Smooth muscle cell (in vitro differentiated cells): ENCODE measurements at regions not wholly inside any gene's neighbourhood (a gene's known extent, or its start where the extent isn't known, plus 50 kb on each side); places are given as distances from the start of the nearest gene placed in this dataset.

Source experiments
- DNase-seq: peaks from one replicate; lab custom pipeline; 2025; ENCODE audit not compliant: unreplicated experiment; lab: John Stamatoyannopoulos, UW
- H2AFZ ChIP-seq: fragments of 200-600 bp; sonication (generic); 2 replicates; pipeline ENCODE4 v1.6.0; 2016; ENCODE audit warnings: antibody characterized with exemption, low read depth, mild to moderate bottlenecking
- H3F3A ChIP-seq: fragments of 200-600 bp; sonication (generic); 2 replicates; pipeline ENCODE4 v1.6.0; 2017; ENCODE audit warnings: antibody characterized with exemption, low read depth
- H3K27ac ChIP-seq: fragments of 200-600 bp; sonication (generic); 2 replicates; pipeline ENCODE4 v1.5.1; 2016; ENCODE audit warnings: low read depth, mild to moderate bottlenecking
- H3K27me3 ChIP-seq: fragments of 200-600 bp; sonication (generic); 2 replicates; pipeline ENCODE4 v1.6.1; 2016; ENCODE audit warnings: low read depth, mild to moderate bottlenecking
- H3K36me3 ChIP-seq: fragments of 200-600 bp; sonication (generic); 2 replicates; pipeline ENCODE4 v1.5.1; 2016; ENCODE audit warnings: low read depth
- H3K4me1 ChIP-seq: fragments of 200-600 bp; sonication (generic); 2 replicates; pipeline ENCODE4 v1.5.1; 2016; ENCODE audit warnings: low read depth
- H3K4me2 ChIP-seq: fragments of 200-600 bp; sonication (generic); 2 replicates; pipeline ENCODE4 v1.6.0; 2016; ENCODE audit warnings: mild to moderate bottlenecking
- H3K4me3 ChIP-seq: fragments of 200-600 bp; sonication (generic); 2 replicates; pipeline ENCODE4 v1.5.1; 2016; ENCODE audit warnings: mild to moderate bottlenecking
- H3K79me2 ChIP-seq: fragments of 200-600 bp; sonication (generic); 2 replicates; pipeline ENCODE4 v1.6.0; 2016; ENCODE audit warnings: low read depth, mild to moderate bottlenecking
- H3K9ac ChIP-seq: fragments of 200-600 bp; sonication (generic); 2 replicates; pipeline ENCODE4 v1.6.0; 2016; ENCODE audit warnings: low read depth
- H3K9me3 ChIP-seq: fragments of 200-600 bp; sonication (generic); replicated peaks from 2 replicates; pipeline ENCODE4 v1.5.1; 2016; ENCODE audit warnings: low read depth
- H4K20me1 ChIP-seq: fragments of 200-600 bp; sonication (generic); 2 replicates; pipeline ENCODE4 v1.6.0; 2016; ENCODE audit warnings: low read depth
- WGBS: methylation state at CpG from one replicate; pipeline ENCODE4 v1.1.7; 2016; ENCODE audit warnings: low lambda C conversion rate; 5-methylcytosine and 5-hydroxymethylcytosine counted together
- TF ChIP-seq, protein P1 (sequence below): fragments of 200-600 bp; sonication (generic); IDR thresholded peaks from 2 replicates; pipeline ENCODE4 v1.5.1; 2017; ENCODE audit warnings: borderline replicate concordance, mild to moderate bottlenecking, antibody characterized with exemption; ENCODE audit not compliant: insufficient read depth, poor library complexity, severe bottlenecking

DNA sequence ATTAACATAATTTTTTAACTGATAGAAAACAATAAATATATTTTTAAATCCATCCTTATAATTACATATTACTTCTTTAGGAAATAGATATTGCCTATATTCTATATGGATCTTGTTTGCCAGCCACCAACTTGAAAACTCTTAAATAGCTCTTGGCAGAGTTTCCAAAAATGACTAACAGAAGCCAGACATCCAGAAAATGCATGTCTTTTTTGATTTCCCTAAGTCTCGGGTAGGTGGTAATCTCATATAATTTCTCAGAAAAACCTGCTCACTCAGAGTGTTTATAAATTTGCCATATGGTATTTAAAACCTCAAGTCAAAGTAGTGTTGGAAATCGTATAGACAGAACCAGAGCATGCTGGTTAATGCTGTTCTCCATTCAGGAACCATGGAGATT, 360.4 kb upstream of the FOXG1 start:
- H3K36me3 ChIP-seq = no peaks in the 10 kb centered on the region
- no peak overlapping the region for H3K27ac ChIP-seq
- no peaks in the 10 kb centered on the region for H4K20me1 ChIP-seq
- H3K4me3 ChIP-seq = no peak overlapping the region
- H3K27me3 ChIP-seq = no peaks in the 10 kb centered on the region
- no peak overlapping the region for H3K4me2 ChIP-seq
- H3K9ac ChIP-seq = no peak overlapping the region
- no peaks in the 10 kb centered on the region for H3K4me1 ChIP-seq
- DNase-seq = no peak
- no peaks in the 10 kb centered on the region for H3K9me3 ChIP-seq
- no peaks in the 10 kb centered on the region for H3F3A ChIP-seq
- H3K79me2 ChIP-seq = no peaks in the 10 kb centered on the region
- no peak overlapping the region for H2AFZ ChIP-seq
- TF ChIP-seq, protein P1, sequence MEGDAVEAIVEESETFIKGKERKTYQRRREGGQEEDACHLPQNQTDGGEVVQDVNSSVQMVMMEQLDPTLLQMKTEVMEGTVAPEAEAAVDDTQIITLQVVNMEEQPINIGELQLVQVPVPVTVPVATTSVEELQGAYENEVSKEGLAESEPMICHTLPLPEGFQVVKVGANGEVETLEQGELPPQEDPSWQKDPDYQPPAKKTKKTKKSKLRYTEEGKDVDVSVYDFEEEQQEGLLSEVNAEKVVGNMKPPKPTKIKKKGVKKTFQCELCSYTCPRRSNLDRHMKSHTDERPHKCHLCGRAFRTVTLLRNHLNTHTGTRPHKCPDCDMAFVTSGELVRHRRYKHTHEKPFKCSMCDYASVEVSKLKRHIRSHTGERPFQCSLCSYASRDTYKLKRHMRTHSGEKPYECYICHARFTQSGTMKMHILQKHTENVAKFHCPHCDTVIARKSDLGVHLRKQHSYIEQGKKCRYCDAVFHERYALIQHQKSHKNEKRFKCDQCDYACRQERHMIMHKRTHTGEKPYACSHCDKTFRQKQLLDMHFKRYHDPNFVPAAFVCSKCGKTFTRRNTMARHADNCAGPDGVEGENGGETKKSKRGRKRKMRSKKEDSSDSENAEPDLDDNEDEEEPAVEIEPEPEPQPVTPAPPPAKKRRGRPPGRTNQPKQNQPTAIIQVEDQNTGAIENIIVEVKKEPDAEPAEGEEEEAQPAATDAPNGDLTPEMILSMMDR = no peak
- WGBS = 62% methylated on average over 2 of the region's 2 CpGs

DNA sequence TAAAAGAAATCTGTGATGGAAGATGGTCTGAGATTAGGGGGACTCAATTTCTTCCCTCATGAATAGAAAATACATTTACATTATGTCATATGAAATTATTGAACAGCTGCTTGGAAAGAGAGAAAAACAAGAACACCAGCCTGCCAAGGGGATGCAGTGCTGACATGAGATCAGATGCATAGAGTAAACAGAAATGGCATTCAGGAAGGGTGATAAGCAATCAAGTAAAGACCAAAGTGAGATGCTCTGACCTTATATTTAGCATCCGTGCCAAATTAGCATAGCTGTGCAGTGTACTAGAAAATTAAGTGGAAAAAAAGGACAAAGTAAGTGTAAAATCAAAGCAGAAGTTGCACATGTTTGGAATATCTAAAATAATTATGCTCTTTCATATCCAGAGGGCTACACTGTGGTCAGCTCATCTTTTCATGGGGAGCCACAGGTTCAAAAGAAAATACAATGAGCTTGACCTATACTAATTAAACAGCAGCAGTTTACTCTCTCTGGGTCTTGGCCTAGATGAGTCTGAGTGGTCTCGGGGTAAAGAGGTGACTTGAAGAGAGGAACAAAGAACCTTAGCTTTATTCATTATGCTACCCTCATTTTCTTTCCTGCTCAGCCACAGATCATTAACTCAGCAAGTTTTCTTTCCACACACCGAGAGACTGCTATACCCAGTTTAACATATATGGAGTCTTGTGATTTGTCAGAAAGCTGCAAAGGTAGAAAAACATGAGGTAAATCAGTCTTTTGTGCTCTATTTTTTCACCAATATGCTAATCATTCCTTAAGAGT, 359.4 kb upstream of the FOXG1 start:
- H3K36me3 ChIP-seq = no peaks in the 10 kb centered on the region
- no peaks in the 10 kb centered on the region for H3K27me3 ChIP-seq
- no peaks in the 10 kb centered on the region for H3K79me2 ChIP-seq
- no peaks in the 10 kb centered on the region for H4K20me1 ChIP-seq
- TF ChIP-seq, protein P1 = no peak
- no peak overlapping the region for H2AFZ ChIP-seq
- no peaks in the 10 kb centered on the region for H3F3A ChIP-seq
- H3K9me3 ChIP-seq = no peaks in the 10 kb centered on the region
- no peaks in the 10 kb centered on the region for H3K4me1 ChIP-seq
- WGBS = 84% methylated on average over 3 of the region's 3 CpGs
- no peak overlapping the region for H3K4me2 ChIP-seq
- H3K27ac ChIP-seq = no peak overlapping the region
- H3K9ac ChIP-seq = no peak overlapping the region
- H3K4me3 ChIP-seq = no peak overlapping the region
- DNase-seq = no peak

DNA sequence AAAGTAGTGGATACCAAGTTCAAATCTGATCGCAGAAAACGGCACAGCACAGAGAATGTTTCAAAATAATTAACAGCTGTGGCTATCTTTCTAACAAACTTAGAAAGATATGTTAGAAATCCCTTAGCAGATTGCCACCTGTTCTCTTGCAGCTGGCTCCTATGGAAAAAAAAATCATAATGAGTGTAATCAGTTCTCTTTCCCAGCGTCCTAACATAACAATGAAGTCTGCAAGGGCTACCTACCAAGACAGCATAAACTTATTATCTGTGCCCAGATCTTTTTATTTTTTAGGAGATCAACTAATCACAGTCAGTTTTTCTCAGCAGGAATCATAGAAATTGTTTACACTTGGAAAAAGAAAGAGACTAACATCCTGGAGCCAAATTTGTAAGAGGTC, 358.6 kb upstream of the FOXG1 start:
- no peaks in the 10 kb centered on the region for H3K27me3 ChIP-seq
- no peak for DNase-seq
- 89% methylated on average over 3 of the region's 3 CpGs for WGBS
- H3K27ac ChIP-seq = no peak overlapping the region
- no peaks in the 10 kb centered on the region for H3K4me1 ChIP-seq
- H3K36me3 ChIP-seq = no peaks in the 10 kb centered on the region
- no peak overlapping the region for H2AFZ ChIP-seq
- no peak overlapping the region for H3K4me3 ChIP-seq
- TF ChIP-seq, protein P1 = no peak
- no peaks in the 10 kb centered on the region for H3K9me3 ChIP-seq
- no peaks in the 10 kb centered on the region for H4K20me1 ChIP-seq
- no peaks in the 10 kb centered on the region for H3F3A ChIP-seq
- no peak overlapping the region for H3K4me2 ChIP-seq
- H3K9ac ChIP-seq = no peak overlapping the region
- no peaks in the 10 kb centered on the region for H3K79me2 ChIP-seq

DNA sequence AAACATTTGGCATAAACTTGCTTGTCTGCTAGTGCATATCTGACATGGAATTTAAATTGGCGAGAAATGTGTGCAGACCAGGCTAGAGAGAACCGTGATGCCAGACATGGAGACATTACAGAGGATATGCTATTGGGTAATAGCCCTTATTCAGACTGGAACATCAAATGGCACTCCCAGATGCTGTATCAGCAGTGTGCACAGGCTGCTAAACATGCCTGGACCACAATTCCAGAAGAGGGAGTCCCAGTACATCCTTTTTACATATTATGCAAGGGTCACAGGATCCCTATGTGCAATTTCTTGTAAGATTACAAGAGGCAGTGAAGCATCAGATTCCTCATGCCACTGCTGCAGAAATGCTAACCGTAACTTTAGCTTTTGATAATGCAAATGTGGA, 354.5 kb upstream of the FOXG1 start:
- Histone ChIP-seq H3K9ac (no peak overlapping the region), H3K4me3 (no peak overlapping the region), H3K9me3 (no peaks in the 10 kb centered on the region), H3K4me1 (no peaks in the 10 kb centered on the region), H3K79me2 (no peaks in the 10 kb centered on the region), H3K4me2 (no peak overlapping the region), H3F3A (no peaks in the 10 kb centered on the region), H3K36me3 (no peaks in the 10 kb centered on the region), H2AFZ (no peak overlapping the region), H3K27me3 (no peaks in the 10 kb centered on the region), H4K20me1 (no peaks in the 10 kb centered on the region), H3K27ac (no peak overlapping the region)
- DNase-seq = no peak
- WGBS = 82% methylated on average over 3 of the region's 3 CpGs
- TF ChIP-seq, protein P1 = no peak
